CD1c-positive myeloid dendritic cell (primary cell): ENCODE measurements at regions not wholly inside any gene's neighbourhood (a gene's known extent, or its start where the extent isn't known, plus 50 kb on each side); places are given as distances from the start of the nearest gene placed in this dataset.
"Not testable (repeated sequence)": the region's sequence is repeated elsewhere in the genome, so short reads cannot be mapped to it uniquely, and the experiment has no call there.

Experiments
- DNase-seq: peaks from one replicate; pipeline ENCODE4 v3.0.0-alpha.2; 2016; ENCODE audit errors: extremely low spot score

- peak; percentile 57 for DNase-seq
These were observed 102.6 kb upstream of the ALDH3B2 start for GRCh38 chr11:67776852-67777520.

DNA sequence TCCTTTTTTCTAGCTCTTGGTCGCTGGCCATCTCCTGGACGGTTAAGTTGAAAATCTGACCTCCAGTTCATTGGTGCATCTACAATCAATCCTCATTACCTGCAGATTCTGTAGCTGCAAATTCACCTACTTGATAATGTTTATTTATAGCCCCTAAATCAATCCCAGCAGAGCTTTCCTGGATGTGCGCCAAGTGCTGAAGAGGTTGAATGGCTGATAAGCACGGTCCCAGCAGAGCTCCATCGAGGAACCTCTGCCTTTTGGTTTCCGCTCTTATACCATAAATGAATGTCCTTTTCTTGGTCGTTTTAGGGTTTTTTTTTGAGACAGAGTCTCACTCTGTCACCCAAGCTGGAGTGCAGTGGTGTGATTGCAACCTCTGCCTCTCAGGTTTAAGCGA is 99.8 kb upstream of the ALDH3B2 start:
- not testable (repeated sequence) for DNase-seq

- DNase-seq: not testable (repeated sequence)
These were observed 93.7 kb upstream of the ALDH3B2 start for GRCh38 chr11:67768001-67768730.

GRCh38 chr11:67761211-67761610 is 86.8 kb upstream of the ALDH3B2 start:
- DNase-seq: not testable (repeated sequence)

DNA sequence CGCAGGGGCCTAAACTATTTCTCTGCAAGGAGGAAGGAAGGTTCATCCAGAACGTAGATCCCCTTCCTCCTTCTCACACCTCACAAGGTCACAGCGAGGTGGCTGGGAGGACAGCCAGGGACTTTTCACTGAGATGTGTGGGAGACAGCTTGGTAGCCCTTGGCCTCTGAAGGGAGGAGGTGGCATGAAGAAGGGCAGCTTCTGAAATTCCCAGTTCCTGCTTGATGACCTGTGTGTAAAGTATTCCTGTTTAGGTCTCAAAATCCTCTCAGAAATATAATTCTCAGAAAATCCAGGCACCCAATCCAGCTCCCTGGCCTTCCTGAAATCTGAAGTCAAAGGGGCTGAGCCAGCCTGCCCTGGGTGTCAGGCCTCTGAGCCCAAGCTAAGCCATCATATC is 84.9 kb upstream of the ALDH3B2 start:
- not testable (repeated sequence) for DNase-seq

- DNase-seq: not testable (repeated sequence)
These were observed 84.0 kb upstream of the ALDH3B2 start for GRCh38 chr11:67758467-67758866.

GRCh38 chr11:67758009-67758408 is 83.6 kb upstream of the ALDH3B2 start:
- not testable (repeated sequence) for DNase-seq

- not testable (repeated sequence) for DNase-seq
These were observed 79.4 kb upstream of the ALDH3B2 start for GRCh38 chr11:67753820-67754219.

DNA sequence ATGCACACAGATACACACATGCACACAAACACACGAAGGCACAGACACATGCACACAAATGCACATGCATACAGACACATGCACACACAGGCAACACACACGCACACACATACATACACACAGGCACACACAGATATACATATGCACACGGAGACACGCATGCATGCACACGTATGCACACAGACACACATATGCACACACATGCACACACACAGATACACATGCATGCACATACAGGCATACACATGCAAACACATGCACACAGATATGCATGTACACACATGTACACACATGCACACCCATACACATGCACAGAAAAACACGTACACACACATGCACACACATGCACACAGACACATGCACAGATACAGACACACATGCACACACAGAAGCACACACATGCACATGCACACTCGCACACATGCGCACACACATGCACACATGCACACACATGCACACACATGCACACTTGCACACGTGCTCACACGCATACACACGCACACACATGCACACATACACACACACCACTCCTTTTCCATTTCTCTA is 70.8 kb upstream of the ALDH3B2 start:
- DNase-seq: no peak

DNA sequence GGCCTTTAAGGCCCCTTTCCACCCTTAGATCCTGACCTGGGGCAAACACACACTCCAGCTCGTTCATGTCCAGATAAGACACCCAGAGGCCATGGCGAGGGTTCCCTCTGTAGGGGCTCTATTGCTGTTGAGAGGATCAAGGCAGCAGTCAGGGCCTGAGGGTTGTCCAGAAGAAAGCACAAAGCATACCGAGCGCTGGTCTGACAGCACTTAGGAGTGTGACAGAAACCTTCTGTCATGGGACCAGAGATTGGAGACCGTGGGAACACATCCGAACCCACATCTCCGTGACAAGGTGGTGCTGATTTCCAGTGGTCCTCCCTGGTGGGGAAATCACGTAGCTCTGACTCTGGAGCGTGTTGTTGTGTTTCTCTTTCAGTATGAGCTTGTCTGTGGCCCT is 69.8 kb upstream of the ALDH3B2 start:
- not testable (repeated sequence) for DNase-seq

DNA sequence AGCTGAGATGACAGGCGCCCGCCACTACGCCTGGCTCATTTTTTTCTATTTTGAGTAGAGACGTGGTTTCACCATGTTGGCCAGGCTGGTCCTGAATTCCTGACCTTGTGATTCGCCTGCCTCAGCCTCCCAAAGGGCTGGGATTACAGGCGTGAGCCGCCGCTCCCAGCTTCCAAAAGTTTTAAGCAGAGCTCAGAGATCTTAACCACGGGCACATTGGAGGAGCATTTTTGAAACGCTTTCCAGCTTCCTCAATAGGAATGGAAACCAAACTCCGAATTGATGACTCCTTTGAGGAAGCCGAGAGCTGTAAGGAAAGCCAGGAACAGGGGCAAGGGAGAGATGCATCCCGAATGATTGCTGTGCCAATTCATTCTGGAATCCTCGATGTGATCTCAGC is 63.8 kb upstream of the ALDH3B2 start:
- DNase-seq: not testable (repeated sequence)

GRCh38 chr11:67737562-67738080 is 63.2 kb upstream of the ALDH3B2 start:
- DNase-seq: not testable (repeated sequence)

DNA sequence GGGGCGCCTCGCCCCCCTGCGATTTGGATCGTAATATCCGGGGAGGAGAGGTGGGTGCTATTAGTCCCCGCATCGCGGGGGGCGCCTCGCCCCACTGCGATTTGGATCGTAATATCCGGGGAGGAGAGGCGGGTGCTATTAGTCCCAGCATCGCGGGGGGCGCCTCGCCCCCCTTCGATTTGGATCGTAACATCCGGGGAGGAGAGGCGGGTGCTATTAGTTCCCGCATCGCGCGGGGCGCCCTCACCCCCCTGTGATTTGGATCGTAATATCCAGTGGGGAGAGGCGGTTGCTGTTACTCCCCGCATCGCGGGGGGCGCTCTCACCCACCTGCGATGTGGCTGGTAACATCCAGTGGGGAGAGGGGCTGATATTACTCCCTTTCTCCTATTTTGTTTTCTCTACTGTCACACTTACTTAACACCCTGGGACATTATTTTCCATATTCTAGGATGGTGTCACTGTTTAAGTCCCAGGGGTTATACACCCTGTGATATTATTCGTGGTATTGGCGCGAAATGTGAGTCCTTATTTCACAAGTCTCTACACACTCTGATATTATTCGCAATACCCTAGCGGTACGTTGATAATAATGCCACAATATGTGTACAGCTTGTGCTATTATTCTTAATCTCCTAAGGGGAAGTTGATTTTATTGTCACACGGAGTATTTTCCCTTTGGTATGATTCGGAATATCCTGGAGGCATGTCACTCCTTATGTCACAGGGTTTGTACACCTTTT is 57.8 kb upstream of the ALDH3B2 start:
- peak; percentile 38 for DNase-seq

DNA sequence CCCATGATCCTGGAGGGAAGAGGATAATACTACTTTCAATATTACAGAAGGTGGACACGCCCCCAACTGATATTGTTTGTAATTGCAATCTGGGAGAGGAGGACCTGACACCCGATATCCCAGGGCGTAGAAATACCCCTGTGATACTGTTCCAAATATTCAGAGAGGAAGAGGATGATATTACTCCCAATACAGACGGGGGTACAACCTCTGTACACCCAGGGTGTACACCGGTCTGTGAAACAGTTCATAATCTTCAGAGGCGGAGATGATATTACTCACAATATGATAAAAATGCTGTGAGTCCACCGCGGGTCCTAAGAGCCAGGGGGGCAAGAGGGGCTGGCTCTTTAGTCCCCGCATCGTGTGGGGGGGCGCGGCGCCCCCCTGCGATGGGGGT is 57.2 kb upstream of the ALDH3B2 start:
- DNase-seq: no peak

GRCh38 chr11:67728163-67728571 is 53.7 kb upstream of the ALDH3B2 start:
- DNase-seq: not testable (repeated sequence)

GRCh38 chr11:67727066-67728040 is 52.9 kb upstream of the ALDH3B2 start:
- DNase-seq: not testable (repeated sequence)
